Sigmoid colon (tissue), 6 donors: ENCODE measurements at regions not wholly inside any gene's neighbourhood (a gene's known extent, or its start where the extent isn't known, plus 50 kb on each side); places are given as distances from the start of the nearest gene placed in this dataset.
A peak's percentile ranks its signal among the peaks of the same experiment; 100 is the strongest.

Source experiments
- DNase-seq: peaks from one replicate; pipeline ENCODE4 v3.0.0-alpha.2; 2019
- H3K27ac ChIP-seq, 4 donors: fragments of 200-600 bp; sonication (generic); one replicate each; pipeline ENCODE4 v1.5.1; 2016 to 2019; ENCODE audit warnings: mild to moderate bottlenecking in 1 of 4
- H3K27me3 ChIP-seq, 3 donors: fragments of 200-600 bp; sonication (generic); one replicate each; pipeline ENCODE4 v1.5.1; 2019; ENCODE audit warnings: mild to moderate bottlenecking in 1 of 3
- H3K36me3 ChIP-seq, 4 donors: fragments of 200-600 bp; sonication (generic); one replicate each; pipeline ENCODE4 v1.5.1; 2016 to 2019
- H3K4me1 ChIP-seq, 4 donors: fragments of 200-600 bp; sonication (generic); one replicate each; pipeline ENCODE4 v1.5.1; 2017 to 2019
- H3K4me3 ChIP-seq, 4 donors: fragments of 200-600 bp; sonication (generic); one replicate each; pipeline ENCODE4 v1.5.1; 2017 to 2019; ENCODE audit warnings: mild to moderate bottlenecking in 2 of 4, moderate library complexity in 1 of 4
- H3K9me3 ChIP-seq, 4 donors: fragments of 200-600 bp in 3 of 4; sonication (generic) in 3 of 4; one replicate each; pipeline versions ENCODE4 v1.5.1 to v1.6.1; 2013 to 2019
- CTCF ChIP-seq, 4 experiments: fragments of 450-650 bp in 3 of 4; fragments of 200-600 bp in 1 of 4; IDR thresholded peaks; one replicate each; pipeline ENCODE4 v1.5.1; 2016 to 2019; ENCODE audit warnings: antibody characterized with exemption in 4 of 4, mild to moderate bottlenecking in 3 of 4, moderate library complexity in 2 of 4
- EP300 ChIP-seq, 4 donors: sonication (generic); formaldehyde crosslinking; IDR thresholded peaks; one replicate each; pipeline ENCODE4 v1.6.1; 2017; ENCODE audit warnings: antibody characterized with exemption in 4 of 4
- POLR2A ChIP-seq, 2 donors: fragments of 450-650 bp; IDR thresholded peaks; one replicate each; pipeline ENCODE4 v1.6.1; 2016; ENCODE audit warnings: antibody characterized with exemption in 2 of 2, mild to moderate bottlenecking in 2 of 2, moderate library complexity in 2 of 2
- POLR2AphosphoS5 ChIP-seq, 4 donors: sonication (generic); formaldehyde crosslinking; IDR thresholded peaks; one replicate each; pipeline ENCODE4 v1.6.1; 2017; ENCODE audit warnings: antibody characterized with exemption in 4 of 4
- WGBS, 2 donors: extraction: QIAGEN DNeasy Blood & Tissue Kit; methylation state at CpG; one replicate each; pipeline ENCODE4 v1.1.7; 2013; 5-methylcytosine and 5-hydroxymethylcytosine counted together
- intact Hi-C: fragments of 100-400 bp; cut with DNase I; formaldehyde crosslinking; loops from one replicate; pipeline ENCODE4 v1.15.1; 2023
- donor health status: healthy with polysubstance abuse.
- donor health status: healthy.

- DNase-seq, result no peak
Observed at GRCh38 chr11:88231894-88232482, 56.7 kb upstream of the RAB38 start.

DNA sequence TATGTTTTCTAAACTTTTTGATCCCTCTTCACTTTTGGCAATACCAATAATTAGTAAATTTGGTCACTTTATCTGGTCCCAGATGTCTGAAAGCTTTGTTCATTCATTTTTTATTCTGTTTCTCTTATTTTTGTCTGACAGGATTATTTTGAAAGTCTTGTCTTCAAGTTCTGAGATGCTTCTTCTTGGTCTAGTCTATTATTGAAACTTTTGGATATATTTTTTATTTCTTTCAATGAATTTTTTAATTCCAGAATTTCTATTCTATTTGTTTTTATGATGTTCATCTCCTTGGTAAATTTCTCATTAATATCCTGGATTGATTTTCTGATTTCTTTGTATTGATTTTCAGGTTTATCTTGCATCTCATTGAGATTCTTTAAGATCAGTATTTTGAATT lies 54.1 kb upstream of the RAB38 start:
- no peak for DNase-seq
- intact Hi-C loops, result no loop called here

More at GRCh38 chr11:88231894-88232482, 56.7 kb upstream of the RAB38 start:
- Histone ChIP-seq H3K27me3 (no peaks in the 10 kb centered on the region), H3K36me3 (no peaks in the 10 kb centered on the region), H3K4me3 (no peak overlapping the region), H3K27ac (no peak overlapping the region), H3K4me1 (no peaks in the 10 kb centered on the region), H3K9me3 (peaks cover 0 to 6% (median 0%) of the 10 kb centered on the region in 4 donors)
- no peak for TF ChIP-seq POLR2AphosphoS5 (IDR thresholded peaks at IDR 0.05)
- TF ChIP-seq EP300 (IDR thresholded peaks at IDR 0.05), result no peak
- TF ChIP-seq CTCF (IDR thresholded peaks at IDR 0.05), result peak in 3 of 4 experiments; percentile 38 to 63 (median 55)
- TF ChIP-seq POLR2A (IDR thresholded peaks at IDR 0.05), result no peak
- intact Hi-C loops, result no loop called here
- 34 to 58% methylated on average over 5 of the region's 5 CpGs for WGBS, 2 donors

More for the DNA sequence above, 54.1 kb upstream of the RAB38 start:
- peaks cover 0 to 13% (median 2%) of the 10 kb centered on the region in 4 donors for H3K9me3 ChIP-seq
- no peaks in the 10 kb centered on the region for H3K36me3 ChIP-seq
- H3K4me3 ChIP-seq, result no peak overlapping the region
- no peaks in the 10 kb centered on the region for H3K27me3 ChIP-seq
- TF ChIP-seq CTCF (IDR thresholded peaks at IDR 0.05) (no peak), POLR2A (IDR thresholded peaks at IDR 0.05) (no peak), EP300 (IDR thresholded peaks at IDR 0.05) (no peak), POLR2AphosphoS5 (IDR thresholded peaks at IDR 0.05) (no peak)
- no peaks in the 10 kb centered on the region for H3K4me1 ChIP-seq
- no peak overlapping the region for H3K27ac ChIP-seq
